ENCODE measurements at regions not wholly inside any gene's neighbourhood (a gene's known extent, or its start where the extent isn't known, plus 50 kb on each side); places are given as distances from the start of the nearest gene placed in this dataset.

DNA sequence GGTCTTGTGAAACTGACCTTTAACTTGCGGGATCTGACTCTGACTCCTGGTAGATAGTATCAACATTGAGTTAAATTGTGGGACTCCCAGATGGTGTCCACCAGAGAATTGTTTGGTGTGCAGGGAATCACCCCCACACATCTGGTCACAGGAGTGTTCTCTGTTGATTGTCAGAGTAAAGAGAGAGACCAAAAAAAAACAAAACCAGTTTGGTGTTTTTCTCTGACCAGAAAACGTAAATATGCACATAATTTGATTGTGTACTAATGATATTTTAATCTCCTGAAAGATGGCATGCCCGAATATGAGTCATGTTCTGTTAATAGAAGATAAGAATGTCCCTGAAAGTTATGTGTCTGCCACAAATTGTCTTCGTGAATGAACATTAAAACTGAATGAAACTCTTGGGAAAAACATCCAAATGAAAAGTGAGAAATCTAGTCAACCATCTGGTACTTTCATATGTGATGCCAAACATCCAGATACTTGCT lies 118.5 kb upstream of the GPC6 start (continued):
- TF ChIP-seq, protein P1, sequence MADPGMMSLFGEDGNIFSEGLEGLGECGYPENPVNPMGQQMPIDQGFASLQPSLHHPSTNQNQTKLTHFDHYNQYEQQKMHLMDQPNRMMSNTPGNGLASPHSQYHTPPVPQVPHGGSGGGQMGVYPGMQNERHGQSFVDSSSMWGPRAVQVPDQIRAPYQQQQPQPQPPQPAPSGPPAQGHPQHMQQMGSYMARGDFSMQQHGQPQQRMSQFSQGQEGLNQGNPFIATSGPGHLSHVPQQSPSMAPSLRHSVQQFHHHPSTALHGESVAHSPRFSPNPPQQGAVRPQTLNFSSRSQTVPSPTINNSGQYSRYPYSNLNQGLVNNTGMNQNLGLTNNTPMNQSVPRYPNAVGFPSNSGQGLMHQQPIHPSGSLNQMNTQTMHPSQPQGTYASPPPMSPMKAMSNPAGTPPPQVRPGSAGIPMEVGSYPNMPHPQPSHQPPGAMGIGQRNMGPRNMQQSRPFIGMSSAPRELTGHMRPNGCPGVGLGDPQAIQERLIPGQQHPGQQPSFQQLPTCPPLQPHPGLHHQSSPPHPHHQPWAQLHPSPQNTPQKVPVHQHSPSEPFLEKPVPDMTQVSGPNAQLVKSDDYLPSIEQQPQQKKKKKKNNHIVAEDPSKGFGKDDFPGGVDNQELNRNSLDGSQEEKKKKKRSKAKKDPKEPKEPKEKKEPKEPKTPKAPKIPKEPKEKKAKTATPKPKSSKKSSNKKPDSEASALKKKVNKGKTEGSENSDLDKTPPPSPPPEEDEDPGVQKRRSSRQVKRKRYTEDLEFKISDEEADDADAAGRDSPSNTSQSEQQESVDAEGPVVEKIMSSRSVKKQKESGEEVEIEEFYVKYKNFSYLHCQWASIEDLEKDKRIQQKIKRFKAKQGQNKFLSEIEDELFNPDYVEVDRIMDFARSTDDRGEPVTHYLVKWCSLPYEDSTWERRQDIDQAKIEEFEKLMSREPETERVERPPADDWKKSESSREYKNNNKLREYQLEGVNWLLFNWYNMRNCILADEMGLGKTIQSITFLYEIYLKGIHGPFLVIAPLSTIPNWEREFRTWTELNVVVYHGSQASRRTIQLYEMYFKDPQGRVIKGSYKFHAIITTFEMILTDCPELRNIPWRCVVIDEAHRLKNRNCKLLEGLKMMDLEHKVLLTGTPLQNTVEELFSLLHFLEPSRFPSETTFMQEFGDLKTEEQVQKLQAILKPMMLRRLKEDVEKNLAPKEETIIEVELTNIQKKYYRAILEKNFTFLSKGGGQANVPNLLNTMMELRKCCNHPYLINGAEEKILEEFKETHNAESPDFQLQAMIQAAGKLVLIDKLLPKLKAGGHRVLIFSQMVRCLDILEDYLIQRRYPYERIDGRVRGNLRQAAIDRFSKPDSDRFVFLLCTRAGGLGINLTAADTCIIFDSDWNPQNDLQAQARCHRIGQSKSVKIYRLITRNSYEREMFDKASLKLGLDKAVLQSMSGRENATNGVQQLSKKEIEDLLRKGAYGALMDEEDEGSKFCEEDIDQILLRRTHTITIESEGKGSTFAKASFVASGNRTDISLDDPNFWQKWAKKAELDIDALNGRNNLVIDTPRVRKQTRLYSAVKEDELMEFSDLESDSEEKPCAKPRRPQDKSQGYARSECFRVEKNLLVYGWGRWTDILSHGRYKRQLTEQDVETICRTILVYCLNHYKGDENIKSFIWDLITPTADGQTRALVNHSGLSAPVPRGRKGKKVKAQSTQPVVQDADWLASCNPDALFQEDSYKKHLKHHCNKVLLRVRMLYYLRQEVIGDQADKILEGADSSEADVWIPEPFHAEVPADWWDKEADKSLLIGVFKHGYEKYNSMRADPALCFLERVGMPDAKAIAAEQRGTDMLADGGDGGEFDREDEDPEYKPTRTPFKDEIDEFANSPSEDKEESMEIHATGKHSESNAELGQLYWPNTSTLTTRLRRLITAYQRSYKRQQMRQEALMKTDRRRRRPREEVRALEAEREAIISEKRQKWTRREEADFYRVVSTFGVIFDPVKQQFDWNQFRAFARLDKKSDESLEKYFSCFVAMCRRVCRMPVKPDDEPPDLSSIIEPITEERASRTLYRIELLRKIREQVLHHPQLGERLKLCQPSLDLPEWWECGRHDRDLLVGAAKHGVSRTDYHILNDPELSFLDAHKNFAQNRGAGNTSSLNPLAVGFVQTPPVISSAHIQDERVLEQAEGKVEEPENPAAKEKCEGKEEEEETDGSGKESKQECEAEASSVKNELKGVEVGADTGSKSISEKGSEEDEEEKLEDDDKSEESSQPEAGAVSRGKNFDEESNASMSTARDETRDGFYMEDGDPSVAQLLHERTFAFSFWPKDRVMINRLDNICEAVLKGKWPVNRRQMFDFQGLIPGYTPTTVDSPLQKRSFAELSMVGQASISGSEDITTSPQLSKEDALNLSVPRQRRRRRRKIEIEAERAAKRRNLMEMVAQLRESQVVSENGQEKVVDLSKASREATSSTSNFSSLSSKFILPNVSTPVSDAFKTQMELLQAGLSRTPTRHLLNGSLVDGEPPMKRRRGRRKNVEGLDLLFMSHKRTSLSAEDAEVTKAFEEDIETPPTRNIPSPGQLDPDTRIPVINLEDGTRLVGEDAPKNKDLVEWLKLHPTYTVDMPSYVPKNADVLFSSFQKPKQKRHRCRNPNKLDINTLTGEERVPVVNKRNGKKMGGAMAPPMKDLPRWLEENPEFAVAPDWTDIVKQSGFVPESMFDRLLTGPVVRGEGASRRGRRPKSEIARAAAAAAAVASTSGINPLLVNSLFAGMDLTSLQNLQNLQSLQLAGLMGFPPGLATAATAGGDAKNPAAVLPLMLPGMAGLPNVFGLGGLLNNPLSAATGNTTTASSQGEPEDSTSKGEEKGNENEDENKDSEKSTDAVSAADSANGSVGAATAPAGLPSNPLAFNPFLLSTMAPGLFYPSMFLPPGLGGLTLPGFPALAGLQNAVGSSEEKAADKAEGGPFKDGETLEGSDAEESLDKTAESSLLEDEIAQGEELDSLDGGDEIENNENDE (IDR thresholded peaks at IDR 0.05; ENCODE audit: insufficient replicate concordance, low read length): no peak
- TF ChIP-seq SAP30 (IDR thresholded peaks at IDR 0.05; ENCODE audit: insufficient read depth, insufficient replicate concordance, low read length) (no peak), FOSL1 (IDR thresholded peaks at IDR 0.05; ENCODE audit: insufficient read depth, low read depth, low read length) (no peak), YY1 (IDR thresholded peaks at IDR 0.05; ENCODE audit: low read depth, low read length) (no peak), SIRT6 (IDR thresholded peaks at IDR 0.05; ENCODE audit: low read length) (no peak), CBX5 (IDR thresholded peaks at IDR 0.05; ENCODE audit: low read depth, low read length) (no peak)
